ENCODE measurements at regions not wholly inside any gene's neighbourhood (a gene's known extent, or its start where the extent isn't known, plus 50 kb on each side); places are given as distances from the start of the nearest gene placed in this dataset.
"Not testable (repeated sequence)": the region's sequence is repeated elsewhere in the genome, so short reads cannot be mapped to it uniquely, and the experiment has no call there.

GRCh38 chr3:153567011-153567410 lies 405.0 kb downstream of the RAP2B start:
- DNase-seq: no peak

GRCh38 chr3:153567556-153567955 lies 405.5 kb downstream of the RAP2B start:
- DNase-seq: no peak

DNA sequence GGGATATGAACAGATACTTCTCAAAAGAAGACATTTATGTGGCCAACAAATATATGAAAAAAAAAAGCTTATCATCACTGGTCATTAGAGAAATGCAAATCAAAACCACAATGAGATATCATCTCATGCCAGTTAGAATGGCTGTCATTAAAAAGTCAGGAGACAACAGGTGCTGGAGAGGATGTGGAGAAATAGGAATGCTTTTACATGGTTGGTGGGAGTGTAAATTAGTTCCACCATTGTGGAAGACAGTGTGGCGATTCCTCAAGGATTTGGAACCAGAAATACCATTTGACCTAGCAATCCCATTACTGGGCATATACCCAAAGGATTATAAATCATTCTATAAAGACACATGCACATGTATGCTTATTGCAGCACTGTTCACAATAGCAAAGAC lies 408.5 kb downstream of the RAP2B start:
- DNase-seq: not testable (repeated sequence)

- no peak for DNase-seq
Measured at GRCh38 chr3:153572165-153572564, 410.1 kb downstream of the RAP2B start.

DNA sequence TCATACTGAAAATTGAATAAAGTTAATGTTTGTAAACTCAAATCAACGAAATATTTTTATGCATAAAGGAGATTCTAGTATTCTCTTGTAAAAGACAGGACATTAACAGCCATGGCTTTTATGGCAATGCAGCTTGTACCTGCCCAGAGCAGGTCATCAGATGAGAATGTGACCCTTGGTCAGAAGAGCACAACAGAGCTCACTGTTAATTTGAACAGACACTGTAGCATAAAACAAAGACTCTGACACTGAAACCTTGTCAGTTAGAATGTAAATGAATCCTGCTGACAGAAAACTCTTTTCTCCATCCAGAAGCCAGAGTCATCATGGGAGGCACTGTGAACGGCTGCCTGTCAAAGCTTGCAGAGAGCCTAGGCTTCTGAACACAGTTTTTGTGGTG lies 410.6 kb downstream of the RAP2B start:
- DNase-seq: no peak

DNA sequence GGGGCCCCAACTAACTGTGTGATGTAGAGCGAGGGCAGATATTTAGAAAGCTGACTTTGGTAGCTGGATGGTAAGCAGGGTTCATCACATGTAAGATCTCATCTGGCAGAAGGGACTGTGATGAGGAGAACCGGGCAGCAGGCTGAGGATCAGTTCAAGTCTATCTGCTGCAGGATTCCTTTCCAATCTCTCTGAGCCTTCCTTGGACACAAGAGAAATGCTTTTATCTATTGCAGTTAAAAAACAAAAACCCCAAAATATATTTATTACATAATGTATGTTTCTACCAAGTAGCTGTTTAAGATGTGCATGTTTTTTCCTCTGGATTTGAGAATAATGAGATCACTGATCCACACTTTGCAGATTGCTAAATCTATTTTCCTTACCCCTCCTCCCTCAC lies 411.5 kb downstream of the RAP2B start:
- no peak for DNase-seq

DNA sequence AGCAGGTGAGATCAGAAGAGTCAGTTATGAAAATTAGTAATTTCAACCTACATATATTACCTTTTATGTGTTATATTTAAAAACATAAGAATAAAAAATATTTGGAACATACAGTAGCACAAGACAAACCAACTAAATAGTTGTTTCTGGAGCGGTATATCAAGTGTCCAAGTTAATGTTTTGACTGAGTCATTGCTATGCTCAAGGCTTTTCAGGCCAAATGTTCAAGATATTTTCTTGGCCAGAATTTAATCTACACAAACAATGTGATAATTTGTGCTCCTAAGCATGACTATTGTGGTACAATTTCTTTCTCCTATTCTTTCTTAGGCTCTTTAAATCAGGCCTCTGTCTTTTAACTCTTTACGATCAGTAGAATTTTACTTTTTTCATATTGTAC lies 412.4 kb downstream of the RAP2B start:
- DNase-seq: no peak

GRCh38 chr3:153577059-153577736 lies 415.2 kb downstream of the RAP2B start:
- DNase-seq: no peak

- no peak for DNase-seq
Measured at GRCh38 chr3:153578046-153578445, 416.0 kb downstream of the RAP2B start.

- DNase-seq: no peak
Measured at GRCh38 chr3:153590051-153590450, 428.0 kb downstream of the RAP2B start.

- DNase-seq: no peak
Measured at GRCh38 chr3:153591561-153592245, 429.7 kb downstream of the RAP2B start.

- no peak for DNase-seq
Measured at GRCh38 chr3:153595186-153595815, 433.3 kb downstream of the RAP2B start.

DNA sequence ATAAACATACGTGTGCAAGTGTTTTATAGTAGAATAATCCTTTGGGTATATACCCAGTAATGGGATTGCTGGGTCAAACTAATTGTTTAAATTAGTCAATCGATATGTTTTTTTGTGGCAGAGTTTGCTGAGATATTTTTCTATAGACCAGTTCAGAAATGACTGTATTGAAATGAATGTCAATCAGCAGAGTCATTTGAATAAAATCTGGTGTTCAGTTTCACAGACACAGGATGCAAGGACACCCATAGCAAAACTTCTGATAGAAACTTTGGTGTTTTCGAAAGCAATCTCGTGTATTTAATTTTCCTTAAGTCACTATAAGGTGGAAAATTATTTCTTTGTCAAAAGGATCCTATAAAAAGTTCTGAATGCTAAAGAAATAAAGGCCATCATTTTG lies 434.4 kb downstream of the RAP2B start:
- no peak for DNase-seq

DNA sequence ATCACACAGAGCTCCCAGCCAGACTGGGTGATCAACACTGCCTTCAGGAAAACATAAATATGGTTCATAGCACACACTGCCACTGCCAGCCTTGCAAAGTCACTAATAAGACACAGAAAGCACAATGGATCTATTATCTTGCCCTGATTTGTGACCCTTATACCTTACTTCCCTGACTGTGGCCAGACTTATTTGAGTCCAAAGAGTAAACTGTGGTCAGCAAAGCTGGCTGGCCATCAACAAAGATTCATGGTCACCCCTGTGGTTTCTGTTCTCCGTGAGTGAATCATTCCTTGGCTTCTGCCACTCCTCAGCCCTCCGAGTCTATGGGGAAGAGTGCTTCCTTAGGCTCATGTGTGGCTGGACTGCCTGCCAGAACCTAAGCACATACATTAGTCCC lies 437.7 kb downstream of the RAP2B start:
- DNase-seq: no peak

DNA sequence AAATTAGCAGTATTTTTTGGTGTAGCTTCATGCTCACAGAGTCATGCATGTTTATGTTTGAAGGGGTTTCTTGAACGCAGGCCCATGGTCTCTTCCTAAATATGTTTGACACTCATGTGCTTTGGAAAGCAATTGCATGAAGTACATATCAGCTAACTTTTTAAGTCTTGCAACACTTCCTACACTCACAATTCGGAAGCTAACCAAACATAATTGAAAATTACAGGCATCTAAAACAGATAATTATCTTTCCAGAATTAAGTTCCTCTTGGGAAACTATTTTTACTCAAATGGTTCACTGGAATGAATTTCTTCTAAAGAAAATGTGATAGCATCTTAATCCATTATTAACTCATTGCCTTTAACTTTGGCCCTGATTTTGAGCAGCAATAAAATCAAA lies 438.9 kb downstream of the RAP2B start:
- DNase-seq: no peak

DNA sequence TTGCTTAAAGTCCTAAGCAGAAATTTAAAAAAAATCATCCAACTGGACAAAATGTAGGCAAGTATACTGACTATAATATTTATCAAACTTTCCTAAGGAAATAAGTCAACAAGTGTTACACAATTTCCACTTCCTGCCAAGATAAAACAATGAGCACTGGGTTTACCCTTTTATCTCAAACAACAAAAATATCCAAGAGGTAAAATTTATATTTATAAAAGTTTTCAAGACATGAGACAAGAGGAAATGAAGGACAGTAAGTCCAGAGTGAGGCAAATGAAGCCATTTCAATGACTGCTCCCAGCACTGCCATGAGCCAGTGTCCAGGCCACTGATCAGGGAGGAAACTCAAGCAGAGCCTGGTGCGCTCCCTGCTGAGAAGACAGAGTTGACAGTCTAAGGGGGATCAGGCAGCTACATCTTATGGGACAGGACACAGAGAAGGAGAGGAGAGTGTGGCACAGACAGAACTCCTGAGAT lies 439.4 kb downstream of the RAP2B start:
- no peak for DNase-seq

- DNase-seq: no peak
Measured at GRCh38 chr3:153602801-153603200, 440.8 kb downstream of the RAP2B start.

DNA sequence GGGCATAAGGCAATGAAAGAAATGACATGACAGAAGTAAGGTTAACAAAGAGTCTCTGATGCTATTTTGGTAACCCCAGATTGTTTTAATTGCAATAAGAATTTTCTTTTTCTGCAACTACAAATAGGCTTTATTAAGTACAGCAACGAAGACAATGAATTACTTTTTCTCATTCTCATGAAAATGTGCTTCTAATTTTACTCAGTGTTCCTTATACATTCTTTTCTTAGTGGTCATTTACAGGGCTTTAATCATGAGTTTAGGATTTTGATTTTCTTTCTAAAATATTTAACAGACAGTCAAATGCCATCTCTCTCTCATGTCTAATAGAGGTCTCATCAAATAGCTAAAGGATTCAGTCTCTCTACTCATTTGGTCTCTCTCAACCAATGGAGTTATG lies 452.1 kb downstream of the RAP2B start:
- DNase-seq: no peak

GRCh38 chr3:153614563-153614962 lies 452.5 kb downstream of the RAP2B start:
- no peak for DNase-seq

DNA sequence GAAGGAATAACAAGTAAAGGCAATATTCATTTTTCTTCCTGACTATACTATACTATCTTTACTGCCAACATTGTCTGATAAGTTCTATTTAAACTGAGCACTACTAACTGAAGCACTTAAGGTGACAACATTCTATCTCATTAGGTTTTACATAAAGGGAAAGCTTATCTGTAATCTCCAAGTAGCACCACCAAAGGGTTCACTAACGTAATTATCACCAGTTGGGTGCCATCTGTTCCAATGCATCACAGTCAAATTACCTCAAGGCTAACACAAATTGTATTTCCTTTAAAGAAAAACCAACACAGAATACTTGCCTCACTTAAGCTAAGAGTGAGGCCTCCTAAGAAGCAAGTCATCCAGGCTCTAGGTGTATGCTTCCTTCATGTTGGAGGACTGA lies 453.8 kb downstream of the RAP2B start:
- no peak for DNase-seq

DNA sequence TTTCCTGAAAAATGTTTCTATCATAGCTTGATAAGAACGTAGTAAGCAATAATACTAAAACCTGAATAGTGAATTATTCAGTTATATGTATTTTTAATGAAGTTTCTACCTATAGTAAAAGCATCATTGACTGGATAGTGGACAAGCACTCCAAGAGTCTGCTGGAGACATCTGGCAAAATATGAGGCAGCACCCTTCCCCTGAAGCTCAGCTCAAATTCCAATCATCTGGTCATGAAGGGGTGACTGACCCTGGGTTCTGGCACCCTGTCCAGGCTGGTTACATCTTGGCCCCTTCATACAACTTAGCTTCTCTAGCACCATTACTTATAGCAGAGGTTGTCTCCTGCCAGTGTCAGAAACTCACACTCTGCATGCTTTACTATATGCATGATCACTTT lies 455.4 kb downstream of the RAP2B start:
- no peak for DNase-seq

DNA sequence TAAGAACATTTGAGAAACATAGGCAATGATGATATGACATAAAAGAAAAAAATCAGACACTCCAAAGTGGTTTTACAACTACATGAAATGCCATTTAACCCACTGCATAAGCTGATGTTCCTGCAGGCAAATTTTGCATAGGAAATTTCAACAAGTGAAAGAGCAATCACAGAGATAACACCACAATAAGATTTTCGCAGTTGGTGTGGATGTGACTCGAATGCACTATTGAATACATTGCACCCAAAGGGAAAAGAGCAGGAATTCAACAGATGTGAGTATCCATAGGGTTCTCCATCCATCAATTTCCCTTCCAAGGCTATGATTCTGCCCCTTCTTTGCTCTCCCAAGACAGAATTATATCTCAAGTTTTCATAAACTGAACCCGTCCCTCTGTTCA lies 456.1 kb downstream of the RAP2B start:
- DNase-seq: no peak

GRCh38 chr3:153619268-153619667 lies 457.2 kb downstream of the RAP2B start:
- DNase-seq: no peak

GRCh38 chr3:153621953-153622352 lies 459.9 kb downstream of the RAP2B start:
- DNase-seq: peak; percentile 19

Measured in activated CD4-positive, alpha-beta T cell treated with anti-CD3 and anti-CD28 coated beads for 48 hours (primary cell).